ENCODE measurements at regions not wholly inside any gene's neighbourhood (a gene's known extent, or its start where the extent isn't known, plus 50 kb on each side); places are given as distances from the start of the nearest gene placed in this dataset.

- TF ChIP-seq CTCF (conservative IDR thresholded peaks at IDR 0.05): no peak
These were observed 90.4 kb upstream of the OTX2 start for GRCh38 chr14:56900726-56901125.

GRCh38 chr14:56899829-56900228 is 89.5 kb upstream of the OTX2 start:
- Mint-ChIP-seq H3K36me3 (ENCODE audit: low read depth) (no peaks in the 10 kb centered on the region), H3K27me3 (ENCODE audit: low read depth) (peaks cover 19% of the 10 kb centered on the region), H3K4me1 (peaks cover 43% of the 10 kb centered on the region), H3K27ac (ENCODE audit: unreplicated experiment) (no peak overlapping the region), H3K9me3 (no peaks in the 10 kb centered on the region), H3K4me3 (no peak overlapping the region)
- DNase-seq (ENCODE audit: low read depth, low spot score): no peak
- no peak for TF ChIP-seq CTCF (conservative IDR thresholded peaks at IDR 0.05)

More at GRCh38 chr14:56900726-56901125, 90.4 kb upstream of the OTX2 start:
- Mint-ChIP-seq H3K4me3 (no peak overlapping the region), H3K27me3 (ENCODE audit: low read depth) (peaks cover 19% of the 10 kb centered on the region), H3K4me1 (peaks cover 39% of the 10 kb centered on the region), H3K36me3 (ENCODE audit: low read depth) (no peaks in the 10 kb centered on the region), H3K9me3 (peaks cover 4% of the 10 kb centered on the region), H3K27ac (ENCODE audit: unreplicated experiment) (no peak overlapping the region)
- no peak for DNase-seq (ENCODE audit: low read depth, low spot score)

GRCh38 chr14:56896922-56897321 is 86.6 kb upstream of the OTX2 start:
- TF ChIP-seq CTCF (conservative IDR thresholded peaks at IDR 0.05): no peak
- H3K36me3 Mint-ChIP-seq (ENCODE audit: low read depth): no peaks in the 10 kb centered on the region
- DNase-seq (ENCODE audit: low read depth, low spot score): no peak
- peaks cover 22% of the 10 kb centered on the region for H3K27me3 Mint-ChIP-seq (ENCODE audit: low read depth)
- H3K27ac Mint-ChIP-seq (ENCODE audit: unreplicated experiment): no peak overlapping the region
- peaks cover 31% of the 10 kb centered on the region for H3K4me1 Mint-ChIP-seq
- H3K4me3 Mint-ChIP-seq: no peak overlapping the region
- H3K9me3 Mint-ChIP-seq: no peaks in the 10 kb centered on the region

GRCh38 chr14:56896231-56896630 is 86.0 kb upstream of the OTX2 start:
- Mint-ChIP-seq H3K4me1 (peaks cover 29% of the 10 kb centered on the region), H3K4me3 (no peak overlapping the region), H3K36me3 (ENCODE audit: low read depth) (no peaks in the 10 kb centered on the region), H3K9me3 (no peaks in the 10 kb centered on the region), H3K27ac (ENCODE audit: unreplicated experiment) (no peak overlapping the region), H3K27me3 (ENCODE audit: low read depth) (peaks cover 27% of the 10 kb centered on the region)
- DNase-seq (ENCODE audit: low read depth, low spot score): no peak
- no peak for TF ChIP-seq CTCF (conservative IDR thresholded peaks at IDR 0.05)

- DNase-seq (ENCODE audit: low read depth, low spot score): no peak
- no peak overlapping the region for H3K4me3 Mint-ChIP-seq
- peaks cover 29% of the 10 kb centered on the region for H3K27me3 Mint-ChIP-seq (ENCODE audit: low read depth)
- H3K9me3 Mint-ChIP-seq: no peaks in the 10 kb centered on the region
- peaks cover 25% of the 10 kb centered on the region for H3K4me1 Mint-ChIP-seq
- H3K36me3 Mint-ChIP-seq (ENCODE audit: low read depth): no peaks in the 10 kb centered on the region
- H3K27ac Mint-ChIP-seq (ENCODE audit: unreplicated experiment): no peak overlapping the region
- no peak for TF ChIP-seq CTCF (conservative IDR thresholded peaks at IDR 0.05)
These were observed 84.9 kb upstream of the OTX2 start for GRCh38 chr14:56895154-56895553.

- TF ChIP-seq CTCF (conservative IDR thresholded peaks at IDR 0.05): no peak
- no peaks in the 10 kb centered on the region for H3K9me3 Mint-ChIP-seq
- no peak overlapping the region for H3K4me3 Mint-ChIP-seq
- peaks cover 20% of the 10 kb centered on the region for H3K4me1 Mint-ChIP-seq
- no peak for DNase-seq (ENCODE audit: low read depth, low spot score)
- H3K36me3 Mint-ChIP-seq (ENCODE audit: low read depth): no peaks in the 10 kb centered on the region
- H3K27me3 Mint-ChIP-seq (ENCODE audit: low read depth): peaks cover 29% of the 10 kb centered on the region
- H3K27ac Mint-ChIP-seq (ENCODE audit: unreplicated experiment): no peak overlapping the region
These were observed 84.3 kb upstream of the OTX2 start for GRCh38 chr14:56894591-56894991.
